Colonic mucosa (tissue), 4 donors: ENCODE measurements at regions not wholly inside any gene's neighbourhood (a gene's known extent, or its start where the extent isn't known, plus 50 kb on each side); places are given as distances from the start of the nearest gene placed in this dataset.

Experiments used
- DNase-seq: peaks from one replicate; pipeline ENCODE4 v3.0.0-alpha.2; 2020
- H3K27ac ChIP-seq: fragments of 200-600 bp; one replicate; pipeline ENCODE4 v1.8.0; 2021
- H3K27me3 ChIP-seq: fragments of 200-600 bp; one replicate; pipeline ENCODE4 v1.8.0; 2021
- H3K36me3 ChIP-seq: fragments of 200-600 bp; one replicate; pipeline ENCODE4 v1.8.0; 2021
- H3K4me1 ChIP-seq: fragments of 200-600 bp; one replicate; pipeline ENCODE4 v1.8.0; 2021; ENCODE audit warnings: mild to moderate bottlenecking
- H3K4me3 ChIP-seq: fragments of 200-600 bp; one replicate; pipeline ENCODE4 v1.8.0; 2021
- H3K9ac ChIP-seq, 2 donors: one replicate each; pipeline ENCODE4 v1.7.0; 2013; ENCODE audit warnings: control low read depth in 2 of 2, low read depth in 2 of 2, low read length in 2 of 2
- H3K9me3 ChIP-seq: fragments of 200-600 bp; one replicate; pipeline ENCODE4 v1.8.0; 2021
- intact Hi-C: fragments of 100-400 bp; cut with DNase I; formaldehyde crosslinking; loops from one replicate; pipeline ENCODE4 v1.14.1; 2022
- TF ChIP-seq, protein P1 (sequence below): fragments of 200-600 bp; IDR thresholded peaks from one replicate; pipeline ENCODE4 v1.8.0; 2022; ENCODE audit warnings: antibody characterized with exemption, mild to moderate bottlenecking
- donor health status: healthy.
- donor health status: DM: no; HTN: no; CAD: no.
- donor health status: DM: no; HTN: no; CAD: no.

DNA sequence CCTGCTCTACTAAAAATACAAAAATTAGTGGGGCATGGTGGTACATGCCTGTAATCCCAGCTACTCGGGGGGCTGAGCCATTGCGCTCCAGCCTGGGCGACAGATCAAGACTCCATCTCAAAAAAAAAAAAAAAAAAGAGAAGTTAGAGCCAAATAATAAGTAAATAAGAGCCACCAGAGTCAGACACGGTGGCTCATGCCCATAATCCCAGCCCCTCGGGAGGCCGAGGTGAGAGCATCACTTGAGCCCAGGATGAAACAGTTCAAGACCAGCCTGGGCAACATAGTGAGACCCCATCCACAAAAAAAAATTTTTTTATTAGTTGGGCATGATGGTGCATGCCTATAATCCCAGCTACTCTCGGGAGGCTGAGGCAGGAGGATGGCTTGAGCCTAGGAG, 85.8 kb upstream of the LARP1 start:
- no peak overlapping the region for H3K4me3 ChIP-seq
- H3K27me3 ChIP-seq: no peaks in the 10 kb centered on the region
- H3K36me3 ChIP-seq: no peaks in the 10 kb centered on the region
- DNase-seq: no peak
- H3K9me3 ChIP-seq: no peaks in the 10 kb centered on the region
- intact Hi-C loops: no loop called here
- TF ChIP-seq, protein P1, sequence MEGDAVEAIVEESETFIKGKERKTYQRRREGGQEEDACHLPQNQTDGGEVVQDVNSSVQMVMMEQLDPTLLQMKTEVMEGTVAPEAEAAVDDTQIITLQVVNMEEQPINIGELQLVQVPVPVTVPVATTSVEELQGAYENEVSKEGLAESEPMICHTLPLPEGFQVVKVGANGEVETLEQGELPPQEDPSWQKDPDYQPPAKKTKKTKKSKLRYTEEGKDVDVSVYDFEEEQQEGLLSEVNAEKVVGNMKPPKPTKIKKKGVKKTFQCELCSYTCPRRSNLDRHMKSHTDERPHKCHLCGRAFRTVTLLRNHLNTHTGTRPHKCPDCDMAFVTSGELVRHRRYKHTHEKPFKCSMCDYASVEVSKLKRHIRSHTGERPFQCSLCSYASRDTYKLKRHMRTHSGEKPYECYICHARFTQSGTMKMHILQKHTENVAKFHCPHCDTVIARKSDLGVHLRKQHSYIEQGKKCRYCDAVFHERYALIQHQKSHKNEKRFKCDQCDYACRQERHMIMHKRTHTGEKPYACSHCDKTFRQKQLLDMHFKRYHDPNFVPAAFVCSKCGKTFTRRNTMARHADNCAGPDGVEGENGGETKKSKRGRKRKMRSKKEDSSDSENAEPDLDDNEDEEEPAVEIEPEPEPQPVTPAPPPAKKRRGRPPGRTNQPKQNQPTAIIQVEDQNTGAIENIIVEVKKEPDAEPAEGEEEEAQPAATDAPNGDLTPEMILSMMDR: no peak
- H3K9ac ChIP-seq: no peak overlapping the region
- H3K4me1 ChIP-seq: no peaks in the 10 kb centered on the region
- H3K27ac ChIP-seq: no peak overlapping the region

DNA sequence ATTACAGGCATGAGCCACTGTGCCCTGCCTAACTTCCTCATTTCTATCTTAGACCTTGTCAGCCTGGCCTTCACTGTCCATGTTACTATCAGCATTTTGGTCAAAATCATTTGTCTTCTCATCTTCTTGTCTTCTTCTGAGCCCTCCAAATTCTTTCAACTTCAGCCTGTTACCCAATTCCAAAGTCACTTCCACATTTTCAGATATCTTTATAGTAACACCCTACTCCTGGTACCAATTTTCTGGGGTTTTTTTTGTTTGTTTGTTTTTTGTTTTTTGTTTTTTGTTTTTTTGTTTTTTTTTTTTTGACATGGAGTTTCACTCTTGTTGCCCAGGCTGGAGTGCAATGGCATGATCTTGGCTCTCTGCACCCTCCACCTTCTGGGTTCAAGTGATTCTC, 90.3 kb upstream of the LARP1 start:
- Histone ChIP-seq H3K36me3 (no peaks in the 10 kb centered on the region), H3K4me1 (no peaks in the 10 kb centered on the region), H3K9ac (no peak overlapping the region), H3K4me3 (no peak overlapping the region), H3K9me3 (no peaks in the 10 kb centered on the region), H3K27me3 (no peaks in the 10 kb centered on the region), H3K27ac (no peak overlapping the region)
- intact Hi-C loops: no loop called here
- TF ChIP-seq, protein P1: no peak
- no peak for DNase-seq

DNA sequence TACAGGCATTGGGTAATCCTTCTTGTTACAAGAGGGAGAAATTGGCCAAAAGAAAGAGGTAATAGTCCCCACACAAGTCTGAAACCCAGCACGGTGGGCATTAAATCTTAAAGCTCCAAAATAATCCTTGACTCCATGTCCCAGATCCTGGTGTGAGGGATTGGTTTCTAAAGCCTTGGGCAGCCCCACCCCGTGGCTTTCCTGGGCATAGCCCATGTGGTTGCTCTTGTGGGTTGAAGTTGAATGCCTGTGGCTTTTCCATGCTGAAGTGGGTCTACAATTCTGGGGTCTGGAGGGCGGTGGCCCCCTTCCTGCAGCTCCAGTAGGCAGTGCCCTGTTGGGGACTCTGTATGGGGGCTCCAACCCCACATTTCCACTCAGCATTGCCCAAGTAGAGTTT, 91.8 kb upstream of the LARP1 start:
- DNase-seq: no peak
- H3K4me3 ChIP-seq: no peak overlapping the region
- intact Hi-C loops: no loop called here
- H3K27ac ChIP-seq: no peak overlapping the region
- H3K9me3 ChIP-seq: no peaks in the 10 kb centered on the region
- TF ChIP-seq, protein P1: no peak
- no peaks in the 10 kb centered on the region for H3K36me3 ChIP-seq
- H3K4me1 ChIP-seq: no peaks in the 10 kb centered on the region
- H3K27me3 ChIP-seq: no peaks in the 10 kb centered on the region
- no peak overlapping the region for H3K9ac ChIP-seq

DNA sequence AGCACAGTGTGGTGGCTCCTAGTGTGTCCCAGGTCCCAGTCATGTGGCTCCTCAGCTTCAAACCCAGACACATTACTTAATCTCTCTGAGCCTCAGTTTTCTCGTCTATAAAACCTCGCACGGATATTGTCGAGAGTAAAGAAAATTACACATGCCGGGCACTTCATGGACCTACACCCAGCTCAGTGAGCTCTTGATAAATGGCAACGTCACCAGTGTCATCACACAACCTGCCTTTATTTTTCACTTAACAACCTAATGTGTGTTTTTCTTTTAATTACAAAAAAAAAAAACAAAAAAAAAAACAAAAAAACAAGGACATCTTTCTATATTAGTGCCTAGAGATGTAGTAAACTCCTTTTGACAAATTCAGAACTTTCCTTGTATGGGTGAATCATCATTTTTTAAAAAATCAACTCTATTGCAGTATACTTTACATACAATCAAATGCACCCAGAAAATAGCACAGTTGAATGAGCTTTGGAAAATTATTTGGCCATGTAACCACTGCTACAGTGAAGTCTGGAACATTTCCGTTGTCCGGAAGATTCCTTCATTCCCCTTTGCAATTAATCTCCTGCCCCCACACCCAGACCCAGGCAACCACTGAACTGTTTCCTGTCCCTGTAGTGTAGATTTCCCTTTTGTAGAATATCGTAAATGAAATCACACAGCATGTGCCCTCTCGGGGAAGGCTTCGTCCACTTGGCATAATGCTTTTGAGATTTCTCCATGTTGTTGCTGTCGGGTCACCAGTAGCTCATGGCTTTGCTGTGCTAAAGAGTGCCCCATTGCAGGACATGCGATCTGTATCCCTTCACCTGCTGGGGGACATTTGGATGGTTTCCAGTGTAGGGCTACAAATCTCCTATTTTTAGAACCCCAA, 100.4 kb upstream of the LARP1 start:
- H3K4me3 ChIP-seq: no peak overlapping the region
- no peak overlapping the region for H3K27ac ChIP-seq

DNA sequence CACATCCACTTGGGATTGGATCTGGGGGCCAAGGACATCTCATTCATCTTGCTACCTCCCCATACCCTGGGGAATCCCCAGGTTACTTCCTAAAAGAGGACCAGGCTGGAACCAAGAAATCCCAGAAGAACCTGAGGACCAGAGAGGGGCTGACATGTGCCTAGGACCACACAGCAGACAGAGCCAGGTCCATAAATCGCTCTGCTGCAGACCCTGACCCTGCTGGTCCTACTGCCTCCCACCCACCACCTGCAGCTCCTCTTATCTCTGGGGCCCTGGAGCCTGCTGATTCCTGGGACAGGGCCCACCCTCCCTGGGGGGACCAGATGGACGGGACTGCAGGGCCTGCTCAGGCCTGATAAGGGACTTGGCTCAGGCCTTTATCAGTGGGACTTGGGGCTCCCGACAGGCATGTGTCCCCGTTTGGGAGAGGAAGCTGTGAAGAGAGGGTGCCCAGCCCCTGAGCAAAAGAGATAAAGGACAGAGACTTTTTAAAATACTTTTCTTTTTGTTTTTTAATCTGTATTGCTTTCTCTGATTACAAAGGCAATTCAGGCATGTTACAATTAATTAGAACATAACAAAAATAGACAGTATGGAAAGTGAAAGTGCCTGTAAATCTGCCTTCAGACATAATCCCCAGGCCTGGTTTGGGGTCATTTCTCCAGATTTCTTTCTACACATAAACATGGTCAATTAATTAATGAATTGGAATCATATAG, 101.3 kb upstream of the LARP1 start:
- TF ChIP-seq, protein P1: no peak
- Histone ChIP-seq H3K9ac (peak overlapping the region in 1 of 2 donors; percentile 19), H3K36me3 (no peaks in the 10 kb centered on the region), H3K27me3 (no peaks in the 10 kb centered on the region), H3K27ac (no peak overlapping the region), H3K4me3 (no peak overlapping the region), H3K9me3 (no peaks in the 10 kb centered on the region), H3K4me1 (peaks cover 9% of the 10 kb centered on the region)
- no peak for DNase-seq
- intact Hi-C loops: no loop called here

More for the DNA sequence above, 100.4 kb upstream of the LARP1 start:
- peaks cover 9% of the 10 kb centered on the region for H3K4me1 ChIP-seq
- intact Hi-C loops: no loop called here
- no peaks in the 10 kb centered on the region for H3K27me3 ChIP-seq
- TF ChIP-seq, protein P1: no peak
- H3K9ac ChIP-seq: peak overlapping the region in 1 of 2 donors; percentile 12
- no peaks in the 10 kb centered on the region for H3K36me3 ChIP-seq
- no peak for DNase-seq
- no peaks in the 10 kb centered on the region for H3K9me3 ChIP-seq
